GM18505 (cell line): ENCODE measurements at regions not wholly inside any gene's neighbourhood (a gene's known extent, or its start where the extent isn't known, plus 50 kb on each side); places are given as distances from the start of the nearest gene placed in this dataset.
"Not testable (repeated sequence)": the region's sequence is repeated elsewhere in the genome, so short reads cannot be mapped to it uniquely, and the experiment has no call there.

Experiments
- ATAC-seq: cut with Tn5 transposase; IDR thresholded peaks from one replicate; pipeline ENCODE4 v1.9.1; 2021; ENCODE audit not compliant: unreplicated experiment
- POLR2A ChIP-seq: IDR thresholded peaks from 4 replicates; pipeline ENCODE4 v1.6.1; 2011; ENCODE audit warnings: borderline replicate concordance; ENCODE audit not compliant: insufficient read depth, insufficient read length; ENCODE audit errors: extremely low read depth

DNA sequence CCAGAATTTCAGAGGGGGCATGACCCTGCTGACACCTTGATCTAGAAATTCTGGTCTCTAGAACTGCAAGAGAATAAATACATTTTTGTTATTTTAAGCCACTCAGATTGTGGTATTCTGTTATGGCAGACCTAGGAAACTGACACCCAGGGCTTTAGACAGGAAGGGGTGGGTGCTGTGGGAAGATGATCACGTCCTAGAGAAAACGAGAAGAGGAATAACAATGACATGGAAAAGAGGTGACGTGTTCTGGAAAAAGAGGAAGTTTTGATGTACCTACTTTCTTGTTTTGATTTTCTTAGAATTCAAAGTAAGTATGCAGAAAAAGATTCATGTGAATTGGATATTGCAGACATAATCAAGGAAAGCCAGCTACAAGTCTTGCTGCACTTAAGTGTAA lies 232.9 kb upstream of the RUNX1 start:
- TF ChIP-seq POLR2A, result no peak
- no peak for ATAC-seq

DNA sequence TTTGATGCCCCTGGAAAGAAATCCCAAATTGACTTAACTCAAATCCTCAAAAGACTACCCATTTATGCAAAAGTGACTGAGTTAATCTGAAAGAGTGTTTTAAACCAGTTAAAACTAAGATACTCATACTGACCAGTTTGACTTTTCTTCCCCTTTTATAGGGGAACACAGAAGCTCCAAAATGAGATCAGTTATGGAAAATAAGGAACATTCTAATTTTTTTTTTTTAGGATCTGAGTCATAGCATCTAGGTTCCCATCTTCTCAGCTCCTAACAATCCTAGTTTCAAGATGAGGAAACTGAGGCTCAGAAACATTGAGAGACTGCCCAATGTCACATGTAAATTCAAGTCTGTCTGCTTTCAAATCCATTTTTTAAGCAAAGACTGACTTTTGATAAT lies 231.1 kb upstream of the RUNX1 start:
- TF ChIP-seq POLR2A, result no peak
- no peak for ATAC-seq

DNA sequence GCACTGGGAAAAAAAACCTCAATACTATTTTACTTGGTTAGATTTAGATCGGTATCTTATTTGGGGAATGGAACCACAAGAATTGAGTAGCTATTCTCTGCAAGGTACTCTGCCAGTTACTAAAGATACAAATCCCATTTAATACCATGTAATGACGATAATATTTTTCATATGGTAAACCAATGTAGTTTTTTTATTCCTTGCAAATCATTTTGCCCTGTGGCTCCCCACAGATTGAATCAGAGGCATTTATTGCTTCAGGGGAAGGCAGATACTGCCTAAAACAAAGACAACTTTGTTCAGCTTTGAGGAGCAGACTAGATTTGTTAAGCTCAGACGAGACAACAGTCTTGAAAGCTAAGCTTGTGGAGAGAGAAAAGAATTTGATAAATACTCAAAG lies 226.7 kb upstream of the RUNX1 start:
- no peak for TF ChIP-seq POLR2A
- ATAC-seq, result no peak

DNA sequence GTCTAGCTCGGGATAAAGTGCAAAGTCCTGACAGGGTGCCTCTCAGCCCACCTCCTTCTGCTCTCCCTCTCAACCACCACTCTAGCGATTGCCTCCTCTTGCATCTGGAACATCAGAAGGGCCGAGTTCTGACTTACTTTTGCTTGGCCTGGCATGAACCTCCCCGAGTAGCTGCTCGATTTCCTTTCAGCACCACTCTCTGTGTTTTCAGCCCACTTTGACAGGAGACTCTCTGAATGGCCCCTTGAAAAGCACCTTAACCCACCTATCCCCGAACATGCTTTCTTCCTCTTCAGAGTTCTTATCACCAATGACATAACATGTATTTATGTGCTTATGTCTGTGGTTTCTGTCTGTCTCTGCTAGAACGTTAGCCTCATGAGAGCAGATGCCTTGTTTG lies 225.8 kb upstream of the RUNX1 start:
- ATAC-seq, result no peak
- TF ChIP-seq POLR2A, result no peak

DNA sequence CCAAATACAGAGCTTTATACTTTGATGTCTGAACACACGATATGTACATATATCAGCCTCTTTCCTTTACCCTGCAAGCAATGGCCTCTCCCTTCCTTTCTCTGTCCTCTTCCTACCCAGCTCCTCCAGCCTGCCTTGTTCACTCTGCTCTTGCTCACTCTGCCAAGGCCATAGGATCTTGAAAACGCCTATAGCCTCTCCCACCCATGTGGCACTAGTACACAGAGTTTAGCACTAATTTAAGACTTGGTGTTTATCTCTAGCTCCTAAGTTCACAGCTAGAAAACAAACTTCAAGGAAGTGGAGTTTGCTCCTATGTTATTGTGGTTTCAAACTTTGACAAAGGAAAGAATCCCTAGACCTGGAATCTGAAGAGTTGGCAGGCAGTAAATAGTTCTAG lies 225.0 kb upstream of the RUNX1 start:
- TF ChIP-seq POLR2A, result no peak
- no peak for ATAC-seq

DNA sequence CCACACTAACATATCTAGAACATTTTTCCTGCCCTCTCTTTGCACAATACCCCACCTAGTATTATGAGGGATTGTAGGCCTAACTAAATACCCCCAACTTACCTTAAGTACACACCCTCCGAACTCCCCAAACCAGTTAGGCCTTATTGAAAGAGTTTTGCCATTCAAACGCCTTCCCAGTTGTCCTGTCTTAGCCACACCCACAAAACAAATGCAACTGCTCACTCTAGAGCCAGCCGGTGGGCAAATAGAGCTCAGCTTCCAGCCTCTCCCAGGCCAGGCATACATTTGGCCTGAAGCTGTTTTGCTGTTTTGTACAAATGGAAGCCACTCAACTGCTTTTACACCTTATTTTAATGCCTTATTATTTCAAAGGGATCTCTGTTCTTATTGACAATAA lies 224.2 kb upstream of the RUNX1 start:
- ATAC-seq, result no peak
- TF ChIP-seq POLR2A, result no peak

DNA sequence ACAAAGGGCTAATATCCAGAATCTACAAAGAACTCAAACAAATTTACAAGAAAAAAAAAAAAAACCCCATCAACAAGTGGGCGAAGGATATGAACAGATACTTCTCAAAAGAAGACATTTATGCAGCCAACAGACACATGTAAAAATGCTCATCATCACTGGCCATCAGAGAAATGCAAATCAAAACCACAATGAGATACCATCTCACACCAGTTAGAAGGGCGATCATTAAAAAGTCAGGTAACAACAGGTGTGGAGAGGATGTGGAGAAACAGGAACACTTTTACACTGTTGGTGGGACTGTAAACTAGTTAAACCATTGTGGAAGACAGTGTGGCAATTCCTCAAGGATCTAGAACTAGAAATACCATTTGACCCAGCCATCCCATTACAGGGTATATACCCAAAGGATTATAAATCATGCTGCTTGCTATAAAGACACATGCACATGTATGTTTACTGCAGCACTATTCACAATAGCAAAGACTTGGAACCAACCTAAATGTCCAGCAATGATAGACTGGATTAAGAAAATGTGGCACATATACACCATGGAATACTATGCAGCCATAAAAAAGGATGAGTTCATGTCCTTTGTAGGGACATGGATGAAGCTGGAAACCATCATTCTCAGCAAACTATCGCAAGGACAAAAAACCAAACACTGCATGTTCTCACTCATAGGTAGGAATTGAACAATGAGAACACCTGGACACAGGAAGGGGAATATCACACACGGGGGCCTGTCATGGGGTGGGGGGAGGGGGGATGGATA lies 222.4 kb upstream of the RUNX1 start:
- ATAC-seq, result not testable (repeated sequence)

DNA sequence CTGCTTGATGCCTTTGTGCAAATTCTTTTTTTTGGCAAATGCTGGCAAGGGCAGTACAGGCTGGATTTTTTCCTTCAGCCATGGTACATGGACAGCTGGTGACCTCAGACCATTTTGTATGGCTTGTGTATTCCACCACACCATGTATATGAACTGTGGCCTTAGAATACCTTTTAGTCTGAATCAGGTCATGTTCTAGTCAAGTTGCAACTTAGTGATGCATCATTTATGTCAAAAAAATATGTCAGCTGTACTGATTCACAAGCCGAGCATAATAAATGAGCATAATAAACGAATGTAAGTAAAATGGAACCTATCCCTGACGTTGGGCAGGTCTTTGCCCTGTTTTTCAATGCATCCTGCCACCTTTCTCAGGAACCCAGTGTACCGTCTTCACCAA lies 219.7 kb upstream of the RUNX1 start:
- no peak for ATAC-seq
- TF ChIP-seq POLR2A, result no peak

DNA sequence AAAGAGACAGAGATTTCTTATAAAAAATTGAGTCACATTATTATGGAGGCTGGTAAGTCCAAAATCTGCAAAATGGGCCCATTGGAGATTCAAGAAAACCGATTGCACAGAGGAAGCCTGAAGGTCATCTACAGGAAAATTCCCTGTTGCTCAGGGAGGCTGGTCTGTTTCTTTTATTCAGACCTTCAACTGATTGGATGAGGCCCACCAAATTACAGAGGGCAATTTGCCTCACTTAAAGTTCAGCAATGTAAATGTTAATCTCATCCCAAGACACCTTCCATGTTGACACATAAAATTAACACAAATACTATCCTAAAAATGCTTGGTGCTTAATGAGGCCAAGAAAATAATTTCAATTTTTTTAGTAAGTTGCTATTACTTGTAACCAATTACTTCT lies 219.2 kb upstream of the RUNX1 start:
- no peak for TF ChIP-seq POLR2A
- no peak for ATAC-seq

DNA sequence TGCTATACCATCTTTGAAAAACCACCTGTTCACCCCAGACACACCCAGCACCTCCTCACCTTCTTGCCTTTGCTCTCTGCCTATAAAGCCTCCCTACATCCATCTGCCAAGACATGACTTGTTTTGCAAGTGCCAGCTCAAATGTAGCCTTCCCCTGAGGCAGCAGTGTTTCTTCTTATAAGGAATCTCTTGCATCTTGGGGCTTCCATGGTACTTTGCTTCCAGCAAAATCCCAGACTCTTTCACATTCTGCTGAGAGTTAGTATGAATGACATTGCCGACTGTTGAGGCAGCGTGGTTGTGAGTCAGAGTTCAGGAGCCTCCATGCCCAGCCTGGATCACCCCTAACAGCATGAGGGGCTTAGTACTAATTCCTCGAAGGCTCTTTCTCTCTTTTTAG lies 217.4 kb upstream of the RUNX1 start:
- no peak for TF ChIP-seq POLR2A
- no peak for ATAC-seq

DNA sequence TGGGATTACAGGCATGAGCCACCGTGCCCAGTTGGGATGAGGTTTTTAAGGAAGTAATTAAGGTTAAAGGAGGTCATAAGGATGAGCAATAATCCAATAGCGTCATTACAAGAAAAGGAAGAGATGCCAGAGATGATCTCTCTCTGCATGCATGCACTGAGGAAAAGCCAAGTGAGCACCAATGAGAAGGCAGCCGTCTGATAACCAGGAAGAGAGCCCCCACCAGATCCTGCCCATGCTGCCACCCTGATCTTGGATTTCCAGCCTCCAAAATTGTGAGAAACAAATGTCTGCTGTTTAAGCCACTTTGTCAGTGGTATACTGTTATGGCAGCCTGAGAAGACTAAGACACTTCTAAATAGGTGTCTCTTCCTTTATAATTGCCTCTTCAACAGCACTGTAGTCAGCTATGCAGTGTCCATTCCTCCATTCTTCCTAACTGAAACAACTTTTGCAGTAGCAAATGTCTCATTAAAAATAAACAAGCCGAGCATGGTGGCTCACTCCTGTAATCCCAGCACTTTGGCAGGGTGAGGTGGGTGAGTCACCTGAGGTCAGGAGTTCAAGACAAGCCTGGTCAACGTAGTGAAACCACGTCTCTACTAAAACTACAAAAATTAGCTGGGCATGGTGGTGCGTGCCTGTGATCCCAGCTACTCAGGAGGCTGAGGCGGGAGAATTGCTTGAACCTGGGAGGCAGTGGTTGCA lies 216.2 kb upstream of the RUNX1 start:
- no peak for TF ChIP-seq POLR2A

DNA sequence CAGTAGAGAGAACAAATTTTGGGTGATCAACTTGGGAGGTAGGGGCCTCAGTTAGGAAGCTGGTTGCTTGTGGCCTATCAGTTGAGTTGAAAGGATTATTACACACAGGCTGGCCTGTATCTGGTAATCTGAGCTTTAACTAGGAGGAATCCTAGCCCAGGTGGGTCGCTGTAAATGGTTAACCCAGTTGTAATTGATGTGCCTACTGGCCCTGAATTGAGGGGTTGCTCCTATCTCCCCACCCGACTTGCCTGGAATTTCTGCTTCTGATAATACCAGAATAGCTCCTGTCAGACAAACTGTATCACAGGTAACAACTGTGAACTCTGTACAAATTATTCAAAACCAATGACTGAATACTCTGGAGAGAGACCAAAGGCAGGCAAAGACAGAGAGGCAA lies 210.4 kb upstream of the RUNX1 start:
- TF ChIP-seq POLR2A, result no peak
- no peak for ATAC-seq

More for the DNA sequence above, 216.2 kb upstream of the RUNX1 start:
- no peak for ATAC-seq

DNA sequence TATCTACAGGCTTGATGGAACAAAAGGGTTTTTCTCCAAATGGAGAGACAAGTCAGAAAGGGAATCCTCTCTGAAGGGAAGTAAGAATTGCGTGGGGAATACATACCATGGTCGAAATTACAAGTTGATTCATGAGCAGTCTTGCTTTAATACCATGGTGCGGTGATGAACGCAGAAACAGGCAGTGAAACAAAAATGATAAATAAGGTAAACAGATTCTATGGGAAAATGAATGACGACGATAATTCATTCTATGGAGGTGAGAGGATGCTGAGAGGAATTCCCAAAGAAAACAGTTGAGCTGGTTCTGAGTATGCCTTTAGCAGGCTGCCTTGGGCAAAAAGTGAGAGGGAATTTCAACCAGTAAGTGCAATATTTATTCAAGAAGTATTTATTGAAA lies 209.4 kb upstream of the RUNX1 start:
- no peak for ATAC-seq
- no peak for TF ChIP-seq POLR2A

DNA sequence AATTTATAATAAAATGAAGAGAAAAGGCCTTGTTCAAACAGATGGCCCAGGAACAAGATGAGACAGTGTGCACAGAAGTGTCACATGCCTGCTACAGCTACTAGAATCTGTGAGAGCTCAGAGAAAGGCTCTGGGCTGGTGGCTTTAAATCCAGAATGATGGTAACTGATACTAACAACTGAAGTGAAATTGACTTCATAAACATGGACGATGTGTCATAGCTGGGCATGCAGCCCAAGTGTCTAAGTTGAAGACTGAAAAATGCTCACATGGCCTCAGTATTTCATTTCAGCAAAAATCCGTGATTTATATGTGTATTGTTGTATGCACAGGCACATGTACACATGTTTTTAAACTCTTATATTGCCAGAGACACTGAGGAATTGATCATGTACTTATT lies 208.3 kb upstream of the RUNX1 start:
- ATAC-seq, result no peak
- no peak for TF ChIP-seq POLR2A
